ENCODE measurements at regions not wholly inside any gene's neighbourhood (a gene's known extent, or its start where the extent isn't known, plus 50 kb on each side); places are given as distances from the start of the nearest gene placed in this dataset.

GRCh38 chr6:97497713-97498331 is 214.8 kb upstream of the MMS22L start:
- Histone ChIP-seq H2AFZ (ENCODE audit: low read depth, low read length, poor library complexity, severe bottlenecking) (peak overlapping the region; percentile 74), H3K79me2 (ENCODE audit: insufficient read depth, low read length) (no peaks in the 10 kb centered on the region), H3K4me2 (ENCODE audit: low read length) (no peak overlapping the region), H3K36me3 (ENCODE audit: control insufficient read depth in 1 of 2, insufficient read depth in 2 of 2, low read length in 2 of 2) (no peaks in the 10 kb centered on the region), H3K9me3 (ENCODE audit: control insufficient read depth in 1 of 2, insufficient read depth in 1 of 2, low read depth in 1 of 2, low read length in 2 of 2) (no peaks in the 10 kb centered on the region), H3K27me3 (ENCODE audit: insufficient read depth, low read length) (peaks cover 22% of the 10 kb centered on the region), H4K20me1 (ENCODE audit: insufficient read depth) (no peaks in the 10 kb centered on the region), H3K27ac (ENCODE audit: low read depth, low read length) (no peak overlapping the region), H3K4me3 (replicated peaks in 1 of 2; ENCODE audit: low read depth in 1 of 2, low read length in 2 of 2) (no peak overlapping the region), H3K9me2 (ENCODE audit: insufficient read depth) (no peaks in the 10 kb centered on the region), H3K4me1 (ENCODE audit: control insufficient read depth in 1 of 2, insufficient read depth in 2 of 2, low read length in 2 of 2) (no peaks in the 10 kb centered on the region), H3K9ac (ENCODE audit: low read length) (no peak overlapping the region)
- CTCF ChIA-PET = interaction anchor here (0.7 kb wide), 2 partner anchors 10 to 57 kb away, joined by 3 read pairs; no protein-coding TSS in a partner anchor
- TF ChIP-seq CTCF (IDR thresholded peaks at IDR 0.05 in 2 of 3, conservative IDR thresholded peaks at IDR 0.05 in 1 of 3; ENCODE audit: borderline replicate concordance in 1 of 3, insufficient read depth in 1 of 3, low read depth in 2 of 3, low read length in 2 of 3) (peak; percentile 56 to 94 (median 84)), EZH2 (IDR thresholded peaks at IDR 0.05) (no peak), ELF1 (IDR thresholded peaks at IDR 0.05; ENCODE audit: borderline replicate concordance, low read depth) (no peak), EZH2phosphoT487 (IDR thresholded peaks at IDR 0.05; ENCODE audit: borderline replicate concordance) (no peak), CBX3 (IDR thresholded peaks at IDR 0.05; ENCODE audit: low read depth) (peak; percentile 74; the same call in 1 of the 2 replicates), RAD21 (IDR thresholded peaks at IDR 0.05; ENCODE audit: low read depth) (peak; percentile 66), SP1 (IDR thresholded peaks at IDR 0.05; ENCODE audit: low read depth) (no peak), TCF7L2 (IDR thresholded peaks at IDR 0.05; ENCODE audit: borderline replicate concordance, extremely low read depth, insufficient read depth, insufficient read length) (no peak), YY1 (IDR thresholded peaks at IDR 0.05; ENCODE audit: extremely low read depth, insufficient replicate concordance, low read depth, low read length) (peak; percentile 82), FOSL1 (IDR thresholded peaks at IDR 0.05; ENCODE audit: low read depth) (no peak), REST (IDR thresholded peaks at IDR 0.05; ENCODE audit: low read depth) (no peak)
- POLR2A ChIA-PET = no interaction called here
- DNase-seq (ENCODE audit: low read depth, low spot score) (peak; percentile 49), ATAC-seq (peak; percentile 99)
- RAD21 ChIA-PET (ENCODE audit: low non-redundant PET in 1 of 2, low total read pairs in 2 of 2, uncharacterized antibody in 2 of 2, unreplicated experiment in 2 of 2) = interaction anchor here in 1 of 2 experiments (1.0 kb wide), 1 partner anchor 27 kb away, joined by 3 read pairs; no protein-coding TSS in a partner anchor
- BruUV-seq (replicated peaks) = no TSS peak
- intact Hi-C loops (cut with micrococcal nuclease) = loop anchor here (2.0 to 5.0 kb wide), 4 partner anchors 481 to 1621 kb away; no protein-coding TSS in a partner anchor

Measured in HCT116 (cell line).